ENCODE measurements at regions not wholly inside any gene's neighbourhood (a gene's known extent, or its start where the extent isn't known, plus 50 kb on each side); places are given as distances from the start of the nearest gene placed in this dataset.
"Not testable (repeated sequence)": the region's sequence is repeated elsewhere in the genome, so short reads cannot be mapped to it uniquely, and the experiment has no call there.

DNA sequence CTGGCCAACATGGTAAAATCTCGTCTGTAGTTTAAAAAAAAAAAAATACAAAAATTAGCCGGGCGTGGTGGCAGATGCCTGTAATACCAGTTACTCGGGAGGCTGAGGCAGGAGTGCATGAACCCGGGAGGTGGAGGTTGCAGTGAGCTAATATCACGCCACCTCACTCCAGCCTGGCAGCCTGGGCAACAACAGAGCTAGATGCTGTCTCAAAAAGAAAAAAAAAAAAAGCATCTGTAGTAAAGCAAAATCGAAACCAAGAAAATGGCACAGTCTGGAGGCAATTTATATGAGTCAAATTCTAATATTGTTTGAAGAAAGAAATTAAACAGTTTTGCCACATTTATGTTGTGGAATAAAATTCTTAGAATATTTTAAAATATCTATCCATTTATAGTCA is 365.0 kb upstream of the CHORDC1 start:
- Mint-ChIP-seq H3K27me3 (ENCODE audit: low read depth) (no peaks in the 10 kb centered on the region), H3K9me3 (peaks cover 10% of the 10 kb centered on the region), H3K4me1 (peaks cover 8% of the 10 kb centered on the region), H3K27ac (no peak overlapping the region), H3K36me3 (no peaks in the 10 kb centered on the region), H3K4me3 (no peak overlapping the region)
- DNase-seq (ENCODE audit: low spot score in 2 of 2, unreplicated experiment in 2 of 2) = no peak
- no peak for TF ChIP-seq CTCF (IDR thresholded peaks at IDR 0.05; ENCODE audit: unreplicated experiment)

DNA sequence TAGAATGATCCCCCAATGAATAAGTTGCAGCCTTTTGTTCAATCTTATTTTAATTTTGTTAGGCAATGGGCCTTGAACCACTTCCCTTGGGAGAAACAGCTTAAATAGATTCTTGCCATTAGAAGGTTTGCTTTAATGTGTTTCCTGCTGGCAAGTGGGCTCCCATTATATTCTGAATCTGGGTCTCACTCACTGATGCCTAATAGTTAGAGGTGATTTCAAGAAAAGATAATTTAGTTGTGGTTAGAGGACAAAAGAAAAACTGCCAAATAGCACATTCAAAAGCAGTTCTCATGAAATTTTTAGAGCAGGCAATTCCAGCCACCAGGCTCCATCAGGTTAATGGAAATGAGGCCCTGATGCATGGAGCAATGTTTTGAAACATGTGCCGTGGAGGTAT is 362.6 kb upstream of the CHORDC1 start:
- TF ChIP-seq CTCF (IDR thresholded peaks at IDR 0.05; ENCODE audit: unreplicated experiment) = no peak
- no peak for DNase-seq (ENCODE audit: low spot score in 2 of 2, unreplicated experiment in 2 of 2)
- peaks cover 16% of the 10 kb centered on the region for H3K9me3 Mint-ChIP-seq
- H3K27ac Mint-ChIP-seq = no peak overlapping the region
- H3K4me3 Mint-ChIP-seq = no peak overlapping the region
- no peaks in the 10 kb centered on the region for H3K27me3 Mint-ChIP-seq (ENCODE audit: low read depth)
- peaks cover 8% of the 10 kb centered on the region for H3K4me1 Mint-ChIP-seq
- H3K36me3 Mint-ChIP-seq = no peaks in the 10 kb centered on the region

- not testable (repeated sequence) for H3K27me3 Mint-ChIP-seq (ENCODE audit: low read depth); H3K27ac Mint-ChIP-seq; H3K4me1 Mint-ChIP-seq; DNase-seq (ENCODE audit: low spot score in 2 of 2, unreplicated experiment in 2 of 2); H3K4me3 Mint-ChIP-seq; H3K36me3 Mint-ChIP-seq
- H3K9me3 Mint-ChIP-seq = peaks cover 26% of the 10 kb centered on the region
Measured at GRCh38 chr11:90582999-90583398, 360.1 kb upstream of the CHORDC1 start.

DNA sequence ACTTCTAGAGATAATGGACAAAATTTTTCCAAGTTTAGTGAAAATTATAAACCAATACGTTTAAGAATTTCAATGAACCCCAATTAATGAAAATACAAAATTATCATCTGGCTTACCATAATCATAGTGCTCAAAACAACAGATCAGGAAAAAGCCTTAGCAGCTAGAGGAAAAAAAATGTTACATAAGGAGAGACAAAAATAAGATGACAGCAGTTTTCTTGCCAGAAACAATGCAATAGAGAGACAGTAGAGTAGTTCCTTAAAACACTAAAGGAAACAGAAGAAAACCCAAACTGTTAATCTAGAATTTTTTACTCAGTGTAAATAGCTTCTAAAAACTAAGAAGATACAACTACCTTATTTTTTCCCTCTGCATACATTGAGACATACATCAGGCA is 341.7 kb upstream of the CHORDC1 start:
- no peaks in the 10 kb centered on the region for H3K27me3 Mint-ChIP-seq (ENCODE audit: low read depth)
- no peak for TF ChIP-seq CTCF (IDR thresholded peaks at IDR 0.05; ENCODE audit: unreplicated experiment)
- no peaks in the 10 kb centered on the region for H3K36me3 Mint-ChIP-seq
- no peak for DNase-seq (ENCODE audit: low spot score in 2 of 2, unreplicated experiment in 2 of 2)
- H3K9me3 Mint-ChIP-seq = peaks cover 31% of the 10 kb centered on the region
- no peaks in the 10 kb centered on the region for H3K4me1 Mint-ChIP-seq
- H3K4me3 Mint-ChIP-seq = no peak overlapping the region
- H3K27ac Mint-ChIP-seq = no peak overlapping the region

- Mint-ChIP-seq H3K27ac (no peak overlapping the region), H3K4me1 (no peaks in the 10 kb centered on the region), H3K9me3 (peaks cover 38% of the 10 kb centered on the region), H3K36me3 (peaks cover 2% of the 10 kb centered on the region), H3K27me3 (ENCODE audit: low read depth) (no peaks in the 10 kb centered on the region), H3K4me3 (no peak overlapping the region)
- DNase-seq (ENCODE audit: low spot score in 2 of 2, unreplicated experiment in 2 of 2) = no peak
- no peak for TF ChIP-seq CTCF (IDR thresholded peaks at IDR 0.05; ENCODE audit: unreplicated experiment)
Measured at GRCh38 chr11:90558328-90558865, 335.5 kb upstream of the CHORDC1 start.

DNA sequence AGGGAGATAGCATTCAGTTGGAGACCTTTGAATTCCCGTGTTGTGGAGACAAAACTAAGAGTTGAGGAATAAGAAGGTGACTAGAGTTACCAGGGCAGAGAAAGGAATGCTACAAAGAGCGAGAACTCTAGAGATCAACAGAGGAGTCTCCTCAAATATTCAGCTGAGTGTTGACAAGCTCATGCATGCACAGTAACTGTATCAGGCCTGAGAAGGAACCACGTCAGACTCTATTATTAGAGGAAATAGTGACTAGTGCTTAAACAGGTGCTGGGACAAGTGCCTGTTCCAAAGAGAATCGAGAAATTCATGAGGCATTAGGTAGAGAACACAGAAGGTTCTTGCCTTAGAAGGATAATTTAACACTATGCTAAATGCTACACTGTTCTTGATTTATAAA is 333.8 kb upstream of the CHORDC1 start:
- peaks cover 27% of the 10 kb centered on the region for H3K9me3 Mint-ChIP-seq
- H3K4me3 Mint-ChIP-seq = no peak overlapping the region
- H3K36me3 Mint-ChIP-seq = peaks cover 2% of the 10 kb centered on the region
- no peak for TF ChIP-seq CTCF (IDR thresholded peaks at IDR 0.05; ENCODE audit: unreplicated experiment)
- no peaks in the 10 kb centered on the region for H3K27me3 Mint-ChIP-seq (ENCODE audit: low read depth)
- DNase-seq (ENCODE audit: low spot score in 2 of 2, unreplicated experiment in 2 of 2) = no peak
- H3K4me1 Mint-ChIP-seq = no peaks in the 10 kb centered on the region
- H3K27ac Mint-ChIP-seq = no peak overlapping the region

Data from mesothelial cell of epicardium (in vitro differentiated cells).